ENCODE measurements at regions not wholly inside any gene's neighbourhood (a gene's known extent, or its start where the extent isn't known, plus 50 kb on each side); places are given as distances from the start of the nearest gene placed in this dataset.

- no peak for TF ChIP-seq CTCF (IDR thresholded peaks at IDR 0.05; ENCODE audit: poor library complexity, severe bottlenecking)
- no peak for TF ChIP-seq EP300 (conservative IDR thresholded peaks at IDR 0.05; ENCODE audit: poor library complexity, severe bottlenecking)
- no peak for TF ChIP-seq EZH2 (IDR thresholded peaks at IDR 0.05; ENCODE audit: borderline replicate concordance, insufficient read depth, low read length, poor library complexity, severe bottlenecking)
- TF ChIP-seq SMC3 (conservative IDR thresholded peaks at IDR 0.05; ENCODE audit: poor library complexity): no peak
- TF ChIP-seq REST (IDR thresholded peaks at IDR 0.05; ENCODE audit: borderline replicate concordance): no peak
- no peak for TF ChIP-seq RAD21 (conservative IDR thresholded peaks at IDR 0.05)
Observed at GRCh38 chr3:135649361-135649760, 316.2 kb upstream of the PPP2R3A start.

Measured in neural cell (in vitro differentiated cells).